GM12892 (cell line): ENCODE measurements at regions not wholly inside any gene's neighbourhood (a gene's known extent, or its start where the extent isn't known, plus 50 kb on each side); places are given as distances from the start of the nearest gene placed in this dataset.

ENCODE experiments used
- POLR2A ChIP-seq: IDR thresholded peaks from 2 replicates; pipeline ENCODE4 v1.6.1; 2011; ENCODE audit warnings: low read depth, low read length, control low read depth
- POLR2AphosphoS5 ChIP-seq: IDR thresholded peaks from 2 replicates; pipeline ENCODE4 v1.6.1; 2011; ENCODE audit warnings: low read depth, low read length, control low read depth

- no peak for TF ChIP-seq POLR2AphosphoS5
- TF ChIP-seq POLR2A, result no peak
Measured at GRCh38 chr11:122209619-122210366, 93.8 kb upstream of the BLID start.
